GM12875 (cell line): ENCODE measurements at regions not wholly inside any gene's neighbourhood (a gene's known extent, or its start where the extent isn't known, plus 50 kb on each side); places are given as distances from the start of the nearest gene placed in this dataset.

Experiments used
- H3K4me3 ChIP-seq: one replicate; pipeline ENCODE4 v1.5.1; 2011; ENCODE audit warnings: low read depth, low read length, control low read depth
- TF ChIP-seq, protein P1 (sequence below): IDR thresholded peaks from 2 replicates; pipeline ENCODE4 v1.5.1; 2011; ENCODE audit warnings: low read depth, mild to moderate bottlenecking, control low read depth, inconsistent platforms, low read length, moderate library complexity, borderline replicate concordance; ENCODE audit not compliant: insufficient read depth

DNA sequence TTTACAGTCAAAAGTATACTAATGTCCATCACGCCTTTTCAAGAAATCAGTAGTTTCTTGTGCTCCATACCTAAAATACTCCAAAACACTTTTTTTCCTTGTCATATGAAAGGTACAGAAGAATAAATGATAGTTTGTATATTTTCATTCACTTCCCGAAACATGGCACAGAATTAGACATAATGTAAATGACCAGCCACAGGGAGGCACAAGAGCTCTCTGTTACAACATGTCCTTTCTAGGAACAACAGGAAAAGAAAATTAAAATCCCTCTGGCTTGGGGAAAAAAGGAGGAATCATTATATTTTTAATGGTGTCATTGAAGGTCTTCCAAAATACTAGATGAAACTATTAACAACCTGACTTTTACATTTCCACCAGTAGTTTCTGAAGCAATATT is 331.2 kb downstream of the ACTR3B start:
- no peak overlapping the region for H3K4me3 ChIP-seq

DNA sequence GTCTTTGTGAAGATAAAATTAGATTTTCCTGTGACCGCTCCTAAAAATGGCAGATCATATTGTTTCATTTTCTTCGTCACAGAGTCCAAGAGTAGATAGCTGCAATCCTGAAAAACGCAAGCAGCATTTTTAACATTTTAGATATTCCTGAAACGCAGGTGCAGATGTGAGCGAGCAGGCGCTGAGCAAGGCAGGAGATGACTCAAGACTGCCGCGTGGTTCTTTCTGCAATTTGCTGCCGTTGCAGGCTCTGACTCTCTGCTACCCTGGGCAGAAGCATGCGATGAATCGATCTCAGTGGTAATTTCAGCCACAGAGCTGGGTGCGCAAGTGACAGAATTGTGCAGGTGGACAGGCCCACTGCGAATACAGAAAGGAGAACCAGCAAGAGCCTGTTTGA is 331.9 kb downstream of the ACTR3B start:
- no peak overlapping the region for H3K4me3 ChIP-seq
- TF ChIP-seq, protein P1, sequence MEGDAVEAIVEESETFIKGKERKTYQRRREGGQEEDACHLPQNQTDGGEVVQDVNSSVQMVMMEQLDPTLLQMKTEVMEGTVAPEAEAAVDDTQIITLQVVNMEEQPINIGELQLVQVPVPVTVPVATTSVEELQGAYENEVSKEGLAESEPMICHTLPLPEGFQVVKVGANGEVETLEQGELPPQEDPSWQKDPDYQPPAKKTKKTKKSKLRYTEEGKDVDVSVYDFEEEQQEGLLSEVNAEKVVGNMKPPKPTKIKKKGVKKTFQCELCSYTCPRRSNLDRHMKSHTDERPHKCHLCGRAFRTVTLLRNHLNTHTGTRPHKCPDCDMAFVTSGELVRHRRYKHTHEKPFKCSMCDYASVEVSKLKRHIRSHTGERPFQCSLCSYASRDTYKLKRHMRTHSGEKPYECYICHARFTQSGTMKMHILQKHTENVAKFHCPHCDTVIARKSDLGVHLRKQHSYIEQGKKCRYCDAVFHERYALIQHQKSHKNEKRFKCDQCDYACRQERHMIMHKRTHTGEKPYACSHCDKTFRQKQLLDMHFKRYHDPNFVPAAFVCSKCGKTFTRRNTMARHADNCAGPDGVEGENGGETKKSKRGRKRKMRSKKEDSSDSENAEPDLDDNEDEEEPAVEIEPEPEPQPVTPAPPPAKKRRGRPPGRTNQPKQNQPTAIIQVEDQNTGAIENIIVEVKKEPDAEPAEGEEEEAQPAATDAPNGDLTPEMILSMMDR = no peak

More for the DNA sequence above, 331.2 kb downstream of the ACTR3B start:
- TF ChIP-seq, protein P1 = no peak

DNA sequence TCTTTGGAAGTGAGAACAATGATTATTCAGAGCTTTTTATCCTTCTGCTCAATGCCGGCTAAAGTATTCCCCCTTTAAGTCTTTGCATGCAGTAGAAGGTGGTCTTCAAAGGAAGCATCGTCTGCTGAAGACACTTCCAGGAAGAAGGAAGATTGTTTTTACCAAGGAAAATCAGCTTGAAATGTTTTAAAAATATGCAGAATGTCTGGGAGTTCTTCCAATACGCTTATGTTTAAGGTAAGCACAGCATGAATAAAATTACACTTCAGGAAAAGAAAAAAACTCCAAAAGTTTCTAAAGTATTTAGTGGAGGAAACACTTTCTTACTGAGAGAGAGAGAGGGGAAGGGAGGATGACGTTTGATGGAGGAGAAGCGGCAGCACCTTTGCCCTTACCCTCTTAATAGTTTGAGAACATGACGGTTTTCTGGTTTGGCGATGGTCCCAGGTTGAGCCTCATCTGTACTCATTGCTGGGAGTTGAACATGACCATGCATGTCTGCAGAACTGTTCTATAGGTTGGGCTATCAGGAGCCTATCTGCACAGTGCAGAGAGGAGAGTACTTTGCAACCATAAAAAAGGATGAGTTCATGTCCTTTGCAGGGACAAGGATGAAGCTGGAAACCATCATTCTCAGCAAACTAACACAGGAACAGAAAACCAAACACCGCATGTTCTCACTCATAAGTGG is 338.1 kb downstream of the ACTR3B start:
- TF ChIP-seq, protein P1 = no peak
- no peak overlapping the region for H3K4me3 ChIP-seq

DNA sequence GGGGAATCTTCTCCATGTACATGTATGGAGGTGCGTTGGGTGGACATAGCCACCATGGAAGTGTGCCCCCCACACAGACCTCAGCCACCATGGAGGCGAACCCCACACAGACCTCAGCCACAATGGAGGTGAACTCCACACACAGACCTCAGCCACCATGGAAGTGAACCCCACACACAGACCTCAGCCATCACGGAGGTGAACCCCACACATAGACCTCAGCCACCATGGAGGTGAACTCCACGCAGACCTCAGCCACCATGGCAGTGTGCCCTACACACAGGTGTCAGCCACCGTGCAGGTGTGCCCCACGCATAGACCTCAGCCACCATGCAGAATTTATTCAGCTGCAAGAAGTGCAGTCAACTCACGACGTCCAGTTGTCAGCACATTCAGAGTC is 339.7 kb downstream of the ACTR3B start:
- no peak overlapping the region for H3K4me3 ChIP-seq
- TF ChIP-seq, protein P1 = no peak

DNA sequence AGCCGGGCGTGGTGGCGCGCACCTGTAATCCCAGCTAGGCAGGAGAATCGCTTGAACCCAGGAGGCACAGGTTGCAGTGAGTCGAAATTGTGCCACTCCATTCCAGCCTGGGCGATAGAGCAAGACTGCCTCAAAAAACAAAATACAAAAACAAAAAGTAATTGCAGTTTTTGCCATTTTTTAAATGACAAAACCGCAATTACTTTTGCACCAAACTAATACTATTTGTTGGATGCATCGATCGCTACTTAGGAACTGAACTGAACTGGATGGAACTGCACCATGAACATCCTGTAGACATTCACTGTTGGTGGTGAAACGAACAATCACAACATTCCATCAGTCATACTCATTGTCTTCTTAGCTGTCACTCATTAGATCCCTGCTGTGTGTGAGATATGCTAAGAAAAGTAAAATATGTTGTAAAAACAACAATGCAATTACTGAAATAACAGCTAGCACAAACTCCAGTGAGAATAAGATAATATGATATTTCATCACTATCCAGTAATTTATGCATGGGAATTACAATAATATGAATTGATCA is 341.2 kb downstream of the ACTR3B start:
- TF ChIP-seq, protein P1 = no peak

DNA sequence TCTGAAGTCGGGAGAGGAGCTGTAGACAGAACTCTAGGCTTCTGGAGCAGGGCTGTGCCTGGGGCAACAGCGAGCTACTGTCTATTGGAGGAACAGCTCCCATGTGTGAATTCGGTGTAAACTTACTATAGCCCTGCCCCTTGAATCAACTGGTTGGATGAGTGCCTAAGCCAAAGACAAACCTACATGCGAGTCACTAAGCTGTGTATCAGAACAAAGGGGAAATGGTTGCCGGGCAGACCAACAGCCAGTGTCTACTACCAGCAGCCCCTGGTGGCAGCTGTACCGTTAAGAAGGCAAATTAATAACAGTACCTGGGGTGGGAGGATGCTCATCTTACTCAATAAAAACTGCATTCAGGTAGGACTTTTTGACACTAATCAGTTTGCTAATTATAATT is 343.6 kb downstream of the ACTR3B start:
- H3K4me3 ChIP-seq = no peak overlapping the region
- TF ChIP-seq, protein P1 = no peak

More for the DNA sequence above, 341.2 kb downstream of the ACTR3B start:
- no peak overlapping the region for H3K4me3 ChIP-seq

DNA sequence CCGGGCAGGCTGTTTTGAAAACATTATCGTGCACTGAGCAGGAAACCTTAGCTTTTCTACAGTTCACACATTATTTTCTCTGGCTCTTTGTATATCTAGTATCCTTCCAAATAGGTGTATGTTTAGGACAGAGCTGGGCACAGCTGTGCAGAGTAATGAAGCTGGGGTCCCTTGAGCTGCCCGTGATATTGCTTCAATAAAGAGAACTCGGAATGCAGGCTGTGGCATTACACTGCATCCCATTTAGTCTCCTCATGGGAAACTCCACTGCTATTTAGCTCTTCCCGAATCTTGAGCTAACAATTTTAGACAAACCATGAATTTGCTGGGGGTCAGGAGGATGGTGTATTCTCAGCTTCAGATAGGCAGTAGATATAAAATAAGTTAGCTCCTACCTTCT is 348.3 kb downstream of the ACTR3B start:
- no peak overlapping the region for H3K4me3 ChIP-seq
- TF ChIP-seq, protein P1 = no peak
